Breast epithelium (tissue), 4 donors: ENCODE measurements at regions not wholly inside any gene's neighbourhood (a gene's known extent, or its start where the extent isn't known, plus 50 kb on each side); places are given as distances from the start of the nearest gene placed in this dataset.
"Not testable (repeated sequence)": the region's sequence is repeated elsewhere in the genome, so short reads cannot be mapped to it uniquely, and the experiment has no call there.

Experiments used
- DNase-seq, 2 donors: peaks; one replicate each; pipeline ENCODE4 v3.0.0-alpha.2; 2019; ENCODE audit warnings: low spot score in 2 of 2
- H3K27ac ChIP-seq, 2 donors: fragments of 200-600 bp; sonication (generic) in 1 of 2; one replicate each; pipeline ENCODE4 v1.5.1; 2016 to 2019; ENCODE audit warnings: mild to moderate bottlenecking in 1 of 2
- H3K27me3 ChIP-seq, 2 donors: fragments of 200-600 bp; sonication (generic) in 1 of 2; one replicate each; pipeline versions ENCODE4 v1.5.1 to v1.6.0; 2017 to 2019; ENCODE audit warnings: control low read depth in 1 of 2, mild to moderate bottlenecking in 1 of 2
- H3K36me3 ChIP-seq: fragments of 200-600 bp; one replicate; pipeline ENCODE4 v1.5.1; 2019
- H3K4me1 ChIP-seq, 2 donors: fragments of 200-600 bp; sonication (generic); one replicate each; pipeline ENCODE4 v1.5.1; 2016 to 2019; ENCODE audit warnings: control low read depth in 1 of 2
- H3K4me3 ChIP-seq, 3 donors: fragments of 200-600 bp; sonication (generic); 1 replicate in 2 of 3; 2 replicates in 1 of 3; pipeline ENCODE4 v1.5.1; 2016 to 2019; ENCODE audit warnings: mild to moderate bottlenecking in 3 of 3, moderate library complexity in 2 of 3
- H3K9me3 ChIP-seq, 2 donors: fragments of 200-600 bp; sonication (generic) in 1 of 2; one replicate each; pipeline ENCODE4 v1.5.1; 2016 to 2019; ENCODE audit warnings: control low read depth in 1 of 2
- CTCF ChIP-seq, 3 donors: fragments of 450-650 bp; IDR thresholded peaks; one replicate each; pipeline ENCODE4 v1.5.1; 2016 to 2017; ENCODE audit warnings: antibody characterized with exemption in 3 of 3, mild to moderate bottlenecking in 3 of 3, moderate library complexity in 3 of 3
- POLR2A ChIP-seq: fragments of 450-650 bp; IDR thresholded peaks from one replicate; pipeline ENCODE4 v1.6.1; 2016; ENCODE audit warnings: antibody characterized with exemption, mild to moderate bottlenecking, moderate library complexity
- POLR2AphosphoS5 ChIP-seq, 3 donors: sonication (generic); formaldehyde crosslinking; IDR thresholded peaks; one replicate each; pipeline ENCODE4 v1.6.1; 2017; ENCODE audit warnings: antibody characterized with exemption in 3 of 3
- intact Hi-C: fragments of 100-400 bp; cut with DNase I; formaldehyde crosslinking; loops from one replicate; pipeline ENCODE4 v1.15.1; 2023; ENCODE audit warnings: low total_unique reads

- H3K36me3 ChIP-seq: no peaks in the 10 kb centered on the region
- H3K27ac ChIP-seq: no peak overlapping the region
- intact Hi-C loops: loop anchor here (5.0 kb wide), 1 partner anchor 807 kb away; no protein-coding TSS in a partner anchor
- no peak for TF ChIP-seq CTCF (IDR thresholded peaks at IDR 0.05)
- no peak for TF ChIP-seq POLR2AphosphoS5 (IDR thresholded peaks at IDR 0.05)
- no peak for TF ChIP-seq POLR2A
- DNase-seq: no peak
- H3K9me3 ChIP-seq: no peaks in the 10 kb centered on the region
- H3K27me3 ChIP-seq: no peaks in the 10 kb centered on the region
- peaks cover 0 to 4% of the 10 kb centered on the region in 2 donors for H3K4me1 ChIP-seq
- no peak overlapping the region for H3K4me3 ChIP-seq
These were observed 172.2 kb upstream of the ANKRD55 start for GRCh38 chr5:56405116-56405908.

- Histone ChIP-seq H3K27ac (no peak overlapping the region), H3K4me1 (peaks cover 0 to 4% of the 10 kb centered on the region in 2 donors), H3K4me3 (no peak overlapping the region), H3K9me3 (peaks cover 0 to 2% of the 10 kb centered on the region in 2 donors), H3K27me3 (no peaks in the 10 kb centered on the region), H3K36me3 (no peaks in the 10 kb centered on the region)
- no peak for DNase-seq
- no peak for TF ChIP-seq POLR2A
- no peak for TF ChIP-seq CTCF (IDR thresholded peaks at IDR 0.05)
- TF ChIP-seq POLR2AphosphoS5 (IDR thresholded peaks at IDR 0.05): no peak
- intact Hi-C loops: no loop called here
These were observed 169.4 kb upstream of the ANKRD55 start for GRCh38 chr5:56402266-56403220.

GRCh38 chr5:56397796-56398195 lies 164.7 kb upstream of the ANKRD55 start:
- H3K27ac ChIP-seq, DNase-seq, H3K36me3 ChIP-seq, H3K4me3 ChIP-seq, H3K27me3 ChIP-seq, intact Hi-C loops, H3K4me1 ChIP-seq: not testable (repeated sequence)
- H3K9me3 ChIP-seq: peaks cover 12 to 18% of the 10 kb centered on the region in 2 donors

GRCh38 chr5:56396634-56397033 lies 163.5 kb upstream of the ANKRD55 start:
- no peaks in the 10 kb centered on the region for H3K27me3 ChIP-seq
- intact Hi-C loops: no loop called here
- no peaks in the 10 kb centered on the region for H3K36me3 ChIP-seq
- H3K27ac ChIP-seq: no peak overlapping the region
- no peaks in the 10 kb centered on the region for H3K4me1 ChIP-seq
- TF ChIP-seq POLR2A (no peak), CTCF (IDR thresholded peaks at IDR 0.05) (no peak), POLR2AphosphoS5 (IDR thresholded peaks at IDR 0.05) (no peak)
- DNase-seq: no peak
- no peak overlapping the region for H3K4me3 ChIP-seq
- peaks cover 12 to 18% of the 10 kb centered on the region in 2 donors for H3K9me3 ChIP-seq

GRCh38 chr5:56389261-56389660 lies 156.1 kb upstream of the ANKRD55 start:
- TF ChIP-seq POLR2A: no peak
- no peak for DNase-seq
- intact Hi-C loops: no loop called here
- H3K4me3 ChIP-seq: no peak overlapping the region
- no peaks in the 10 kb centered on the region for H3K4me1 ChIP-seq
- H3K36me3 ChIP-seq: no peaks in the 10 kb centered on the region
- no peaks in the 10 kb centered on the region for H3K27me3 ChIP-seq
- H3K27ac ChIP-seq: no peak overlapping the region
- peaks cover 0 to 2% of the 10 kb centered on the region in 2 donors for H3K9me3 ChIP-seq
